ENCODE measurements at regions not wholly inside any gene's neighbourhood (a gene's known extent, or its start where the extent isn't known, plus 50 kb on each side); places are given as distances from the start of the nearest gene placed in this dataset.

DNA sequence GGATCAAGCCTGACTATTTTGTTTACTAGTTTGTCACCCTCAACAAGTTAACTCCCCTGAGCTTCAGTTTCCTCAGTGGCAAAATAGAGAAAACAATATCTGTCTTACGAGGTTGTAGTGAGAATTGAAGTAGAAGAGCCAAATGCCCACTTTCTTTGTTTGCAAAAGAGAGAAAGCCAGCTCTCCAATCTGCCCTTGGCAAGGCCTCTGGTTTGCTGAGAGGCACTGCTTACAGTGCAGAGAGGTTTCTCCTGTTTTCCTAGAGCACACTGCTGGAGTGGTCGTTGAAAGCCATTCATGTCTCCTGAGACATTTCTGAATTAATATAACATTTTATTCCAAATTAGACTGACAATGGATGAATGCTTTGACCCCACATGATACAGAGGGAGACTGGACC lies 260.5 kb upstream of the IGF1R start:
- TF ChIP-seq POLR2AphosphoS5 (IDR thresholded peaks at IDR 0.05; ENCODE audit: borderline replicate concordance, low read depth, low read length), result no peak
- no peak for TF ChIP-seq EZH2 (IDR thresholded peaks at IDR 0.05)
- no peak for TF ChIP-seq FOXP2 (optimal IDR thresholded peaks at IDR 0.05; ENCODE audit: control extremely low read depth, extremely low read length, insufficient read depth)
- no peak overlapping the region for H3K4me3 ChIP-seq
- DNase-seq (ENCODE audit: low read depth, low spot score), result no peak
- H3K36me3 ChIP-seq (ENCODE audit: insufficient read depth, low read length), result no peaks in the 10 kb centered on the region
- H3K27ac ChIP-seq, result no peak overlapping the region
- no peak overlapping the region for H3K9ac ChIP-seq (ENCODE audit: insufficient read length)
- H3K9me3 ChIP-seq (ENCODE audit: low read depth, low read length), result no peaks in the 10 kb centered on the region

DNA sequence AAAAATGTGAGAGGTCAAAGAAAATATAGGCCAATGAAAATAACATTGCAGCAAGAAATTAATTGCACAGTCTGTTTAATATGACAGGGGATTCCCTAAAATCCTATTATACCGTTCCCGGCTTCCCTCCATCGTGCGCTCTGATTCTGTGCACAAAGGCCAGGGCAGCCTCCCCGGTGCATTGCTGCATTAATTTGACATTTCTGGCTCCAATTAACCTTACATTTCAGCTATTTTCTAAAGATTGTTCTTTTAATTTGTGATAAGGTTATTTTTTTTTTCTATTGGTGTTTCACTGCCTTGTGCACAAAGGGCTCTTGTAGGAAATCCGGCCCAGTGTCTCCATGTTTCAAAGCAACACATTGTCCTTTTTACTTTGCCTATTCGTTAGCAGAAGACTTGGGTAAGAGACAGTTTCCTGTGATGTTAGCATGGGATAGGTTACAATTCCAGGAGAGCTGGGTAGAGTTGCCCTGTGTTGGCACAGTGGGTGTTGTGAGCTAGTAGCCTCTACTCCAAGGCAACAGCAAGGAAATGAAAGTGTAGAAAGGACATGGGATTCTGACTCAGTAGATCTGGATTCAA lies 257.3 kb upstream of the IGF1R start:
- Histone ChIP-seq H3K4me3 (no peak overlapping the region), H3K27ac (no peak overlapping the region), H3K9me3 (ENCODE audit: low read depth, low read length) (no peaks in the 10 kb centered on the region), H3K36me3 (ENCODE audit: insufficient read depth, low read length) (no peaks in the 10 kb centered on the region), H3K9ac (ENCODE audit: insufficient read length) (no peak overlapping the region)
- no peak for DNase-seq (ENCODE audit: low read depth, low spot score)
- TF ChIP-seq POLR2AphosphoS5 (IDR thresholded peaks at IDR 0.05; ENCODE audit: borderline replicate concordance, low read depth, low read length) (no peak), EZH2 (IDR thresholded peaks at IDR 0.05) (no peak), FOXP2 (optimal IDR thresholded peaks at IDR 0.05; ENCODE audit: control extremely low read depth, extremely low read length, insufficient read depth) (no peak)

DNA sequence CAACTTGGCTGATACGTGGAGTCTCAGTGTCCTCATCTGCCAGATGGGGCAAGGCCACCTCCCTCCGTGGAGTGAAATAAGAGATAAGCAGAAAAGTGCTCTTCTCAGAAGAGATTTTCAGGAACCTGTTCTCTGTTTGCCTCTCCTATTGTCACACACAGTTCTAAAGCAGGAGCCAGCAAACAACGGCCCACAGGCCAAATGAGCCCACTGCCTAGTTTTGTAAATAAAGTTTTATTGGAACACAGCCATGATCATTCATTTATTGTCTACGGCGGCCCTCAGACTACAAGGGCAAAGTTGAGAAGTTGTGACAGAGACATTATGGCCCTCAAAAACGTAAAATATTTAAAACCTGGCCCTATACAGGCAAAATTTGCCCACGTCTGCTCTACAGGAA lies 256.8 kb upstream of the IGF1R start:
- Histone ChIP-seq H3K4me3 (no peak overlapping the region), H3K36me3 (ENCODE audit: insufficient read depth, low read length) (no peaks in the 10 kb centered on the region), H3K27ac (no peak overlapping the region), H3K9ac (ENCODE audit: insufficient read length) (no peak overlapping the region), H3K9me3 (ENCODE audit: low read depth, low read length) (no peaks in the 10 kb centered on the region)
- no peak for TF ChIP-seq POLR2AphosphoS5 (IDR thresholded peaks at IDR 0.05; ENCODE audit: borderline replicate concordance, low read depth, low read length)
- no peak for TF ChIP-seq EZH2 (IDR thresholded peaks at IDR 0.05)
- no peak for TF ChIP-seq FOXP2 (optimal IDR thresholded peaks at IDR 0.05; ENCODE audit: control extremely low read depth, extremely low read length, insufficient read depth)
- DNase-seq (ENCODE audit: low read depth, low spot score), result no peak

DNA sequence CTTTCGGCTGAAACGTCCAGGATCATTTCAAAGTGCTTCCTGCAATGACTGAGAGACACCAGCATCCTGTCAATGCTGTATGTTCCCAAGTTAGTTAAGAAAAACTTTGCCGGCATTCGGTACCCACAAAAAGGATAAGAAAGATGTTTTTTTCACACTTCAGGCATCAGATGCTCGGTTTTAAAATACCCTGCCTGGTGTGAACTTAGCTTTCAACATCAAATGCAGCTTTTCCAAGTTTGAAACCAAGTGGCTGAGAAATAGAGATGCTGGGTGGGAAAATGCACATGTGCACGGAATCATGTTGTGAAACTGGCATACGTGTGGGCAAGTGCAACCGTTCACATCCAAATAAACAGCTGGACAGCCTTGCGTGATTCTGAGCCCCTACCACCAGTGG lies 254.9 kb upstream of the IGF1R start:
- Histone ChIP-seq H3K36me3 (ENCODE audit: insufficient read depth, low read length) (no peaks in the 10 kb centered on the region), H3K4me3 (no peak overlapping the region), H3K27ac (no peak overlapping the region), H3K9me3 (ENCODE audit: low read depth, low read length) (no peaks in the 10 kb centered on the region), H3K9ac (ENCODE audit: insufficient read length) (no peak overlapping the region)
- TF ChIP-seq FOXP2 (optimal IDR thresholded peaks at IDR 0.05; ENCODE audit: control extremely low read depth, extremely low read length, insufficient read depth), result no peak
- no peak for TF ChIP-seq POLR2AphosphoS5 (IDR thresholded peaks at IDR 0.05; ENCODE audit: borderline replicate concordance, low read depth, low read length)
- TF ChIP-seq EZH2 (IDR thresholded peaks at IDR 0.05), result no peak
- no peak for DNase-seq (ENCODE audit: low read depth, low spot score)

DNA sequence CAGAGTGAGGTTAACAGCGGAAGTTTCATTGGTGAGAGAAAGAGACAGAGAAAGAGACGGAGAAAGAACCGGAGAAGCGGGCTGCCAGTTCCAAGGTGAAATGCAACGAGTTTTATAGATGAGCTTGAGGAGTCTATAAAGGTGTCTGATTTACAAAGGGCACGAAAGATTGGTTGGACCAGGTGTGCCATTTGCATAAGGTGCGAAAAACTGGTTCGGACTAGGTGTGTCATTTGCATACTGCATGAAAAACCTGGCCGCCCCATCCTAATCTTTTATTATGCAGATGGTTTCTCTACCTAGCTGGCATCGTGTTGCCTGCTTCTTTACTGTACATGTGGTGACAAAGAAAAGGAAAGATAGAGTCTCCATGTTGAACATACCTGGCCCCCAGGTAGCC lies 253.8 kb upstream of the IGF1R start:
- DNase-seq (ENCODE audit: low read depth, low spot score), result no peak
- Histone ChIP-seq H3K4me3 (no peak overlapping the region), H3K9ac (ENCODE audit: insufficient read length) (no peak overlapping the region), H3K9me3 (ENCODE audit: low read depth, low read length) (no peaks in the 10 kb centered on the region), H3K36me3 (ENCODE audit: insufficient read depth, low read length) (no peaks in the 10 kb centered on the region), H3K27ac (no peak overlapping the region)
- TF ChIP-seq FOXP2 (optimal IDR thresholded peaks at IDR 0.05; ENCODE audit: control extremely low read depth, extremely low read length, insufficient read depth) (no peak), EZH2 (IDR thresholded peaks at IDR 0.05) (no peak), POLR2AphosphoS5 (IDR thresholded peaks at IDR 0.05; ENCODE audit: borderline replicate concordance, low read depth, low read length) (no peak)

DNA sequence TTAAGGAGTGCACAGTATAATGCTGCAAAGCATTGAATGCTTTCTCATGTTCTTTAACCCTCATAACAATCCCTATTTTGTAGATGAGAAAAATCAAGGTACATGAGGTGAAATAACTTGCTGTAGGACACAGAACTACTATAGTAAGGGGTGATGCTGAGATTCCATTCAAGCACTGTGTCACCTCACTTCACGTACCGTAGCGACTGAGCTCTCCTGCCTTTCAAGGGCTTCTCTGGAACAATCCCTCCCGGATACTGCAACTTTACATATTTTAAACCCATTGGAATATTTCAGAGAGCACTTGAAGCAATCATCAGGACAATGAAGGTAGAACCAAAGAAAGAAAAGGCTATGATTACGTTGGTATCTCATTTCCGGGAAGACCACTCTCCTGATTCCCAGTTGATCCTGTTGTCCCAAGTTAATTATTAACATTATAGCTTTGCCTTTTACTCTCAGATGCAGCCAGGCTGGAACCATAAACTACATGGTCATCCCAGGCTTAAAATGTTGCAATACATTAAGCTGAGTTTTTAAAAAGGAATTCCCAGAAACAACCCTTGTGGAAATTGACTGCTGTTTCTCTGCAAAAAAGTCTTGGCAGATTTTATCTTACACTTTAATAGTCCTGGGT lies 252.2 kb upstream of the IGF1R start:
- TF ChIP-seq EZH2 (IDR thresholded peaks at IDR 0.05) (no peak), FOXP2 (optimal IDR thresholded peaks at IDR 0.05; ENCODE audit: control extremely low read depth, extremely low read length, insufficient read depth) (no peak), POLR2AphosphoS5 (IDR thresholded peaks at IDR 0.05; ENCODE audit: borderline replicate concordance, low read depth, low read length) (no peak)
- H3K4me3 ChIP-seq, result no peak overlapping the region
- no peak overlapping the region for H3K27ac ChIP-seq
- no peaks in the 10 kb centered on the region for H3K36me3 ChIP-seq (ENCODE audit: insufficient read depth, low read length)
- DNase-seq (ENCODE audit: low read depth, low spot score), result no peak
- no peak overlapping the region for H3K9ac ChIP-seq (ENCODE audit: insufficient read length)
- no peaks in the 10 kb centered on the region for H3K9me3 ChIP-seq (ENCODE audit: low read depth, low read length)

DNA sequence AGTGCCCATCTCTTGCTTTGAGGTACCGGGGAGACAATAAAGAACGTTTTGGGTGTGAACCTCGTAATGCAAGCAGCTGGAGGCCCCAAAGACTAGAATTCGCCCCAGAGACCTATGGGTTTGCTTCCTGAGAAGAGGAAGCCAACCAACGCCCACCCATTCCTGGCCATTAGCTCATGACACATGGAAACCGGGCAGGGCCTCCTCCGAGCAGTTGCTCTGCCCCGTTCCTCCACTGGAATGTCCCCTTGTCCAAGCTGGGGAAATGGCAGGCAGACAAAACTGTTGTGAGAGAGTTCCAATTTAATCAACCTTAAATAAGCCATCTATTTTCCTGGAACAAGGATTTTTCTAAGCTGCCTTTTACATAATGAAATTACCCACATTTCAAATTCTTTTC lies 250.9 kb upstream of the IGF1R start:
- no peak for TF ChIP-seq FOXP2 (optimal IDR thresholded peaks at IDR 0.05; ENCODE audit: control extremely low read depth, extremely low read length, insufficient read depth)
- no peak for TF ChIP-seq POLR2AphosphoS5 (IDR thresholded peaks at IDR 0.05; ENCODE audit: borderline replicate concordance, low read depth, low read length)
- TF ChIP-seq EZH2 (IDR thresholded peaks at IDR 0.05), result no peak
- Histone ChIP-seq H3K27ac (no peak overlapping the region), H3K4me3 (no peak overlapping the region), H3K9ac (ENCODE audit: insufficient read length) (no peak overlapping the region), H3K36me3 (ENCODE audit: insufficient read depth, low read length) (no peaks in the 10 kb centered on the region), H3K9me3 (ENCODE audit: low read depth, low read length) (no peaks in the 10 kb centered on the region)
- no peak for DNase-seq (ENCODE audit: low read depth, low spot score)

DNA sequence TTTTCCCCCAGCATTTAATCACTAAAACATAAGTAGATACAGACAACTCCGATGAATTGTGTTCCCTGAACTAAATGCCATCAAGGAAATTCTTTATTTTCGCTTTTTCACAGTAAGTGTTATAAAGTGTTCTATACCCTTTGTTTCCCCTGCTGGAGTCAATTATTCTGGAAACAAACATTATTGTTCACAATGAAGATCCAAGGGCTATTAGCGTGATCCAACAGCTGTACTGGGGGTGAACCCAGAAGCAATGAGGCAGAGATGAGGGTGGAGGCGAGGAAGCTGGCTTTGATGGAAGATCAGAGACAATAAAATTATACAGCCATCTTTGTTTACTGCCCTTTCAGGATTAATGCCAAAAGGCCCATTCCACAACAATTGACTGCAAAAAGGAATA lies 250.3 kb upstream of the IGF1R start:
- H3K27ac ChIP-seq, result no peak overlapping the region
- no peak for TF ChIP-seq FOXP2 (optimal IDR thresholded peaks at IDR 0.05; ENCODE audit: control extremely low read depth, extremely low read length, insufficient read depth)
- no peak for TF ChIP-seq POLR2AphosphoS5 (IDR thresholded peaks at IDR 0.05; ENCODE audit: borderline replicate concordance, low read depth, low read length)
- TF ChIP-seq EZH2 (IDR thresholded peaks at IDR 0.05), result no peak
- H3K36me3 ChIP-seq (ENCODE audit: insufficient read depth, low read length), result no peaks in the 10 kb centered on the region
- DNase-seq (ENCODE audit: low read depth, low spot score), result no peak
- H3K4me3 ChIP-seq, result no peak overlapping the region
- H3K9ac ChIP-seq (ENCODE audit: insufficient read length), result no peak overlapping the region
- H3K9me3 ChIP-seq (ENCODE audit: low read depth, low read length), result no peaks in the 10 kb centered on the region

DNA sequence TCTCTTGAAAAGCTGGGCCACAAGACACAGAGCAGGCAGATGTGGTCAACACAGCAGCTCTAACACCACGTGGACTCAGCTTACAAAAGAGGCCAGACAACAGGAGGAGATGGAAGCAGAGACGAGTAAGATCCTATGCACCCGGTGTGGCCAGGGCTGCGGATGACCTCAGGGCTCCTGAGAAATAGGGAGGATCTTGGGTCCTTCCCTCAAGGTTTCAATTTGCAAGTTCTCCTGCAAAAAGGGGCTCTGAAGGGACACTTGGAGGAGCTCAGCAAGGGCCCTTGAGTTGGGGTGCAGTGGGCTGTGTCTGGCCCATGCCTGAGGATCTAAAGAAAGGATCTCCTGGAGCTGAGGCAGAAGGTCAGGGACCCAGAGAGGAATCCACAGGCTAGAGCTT lies 249.5 kb upstream of the IGF1R start:
- no peaks in the 10 kb centered on the region for H3K36me3 ChIP-seq (ENCODE audit: insufficient read depth, low read length)
- TF ChIP-seq POLR2AphosphoS5 (IDR thresholded peaks at IDR 0.05; ENCODE audit: borderline replicate concordance, low read depth, low read length), result no peak
- TF ChIP-seq EZH2 (IDR thresholded peaks at IDR 0.05), result no peak
- TF ChIP-seq FOXP2 (optimal IDR thresholded peaks at IDR 0.05; ENCODE audit: control extremely low read depth, extremely low read length, insufficient read depth), result no peak
- H3K9ac ChIP-seq (ENCODE audit: insufficient read length), result no peak overlapping the region
- no peak for DNase-seq (ENCODE audit: low read depth, low spot score)
- H3K4me3 ChIP-seq, result no peak overlapping the region
- H3K9me3 ChIP-seq (ENCODE audit: low read depth, low read length), result no peaks in the 10 kb centered on the region
- H3K27ac ChIP-seq, result no peak overlapping the region
